A549 (cell line): ENCODE measurements at regions not wholly inside any gene's neighbourhood (a gene's known extent, or its start where the extent isn't known, plus 50 kb on each side); places are given as distances from the start of the nearest gene placed in this dataset.

ENCODE experiments used
- BHLHE40 ChIP-seq: IDR thresholded peaks from 2 replicates; pipeline ENCODE4 v1.6.1; 2012; ENCODE audit warnings: low read depth, low read length, inconsistent platforms
- CTCF ChIP-seq: fragments of >200 bp; sonication (Bioruptor Twin); formaldehyde crosslinking; IDR thresholded peaks from 3 replicates; pipeline ENCODE4 v1.5.1; 2016
- ELK1 ChIP-seq: fragments of 150-350 bp; IDR thresholded peaks from 2 replicates; pipeline ENCODE4 v1.6.1; 2014; ENCODE audit warnings: low read depth, mild to moderate bottlenecking, low read length
- EP300 ChIP-seq, 2 experiments: fragments of >200 bp; sonication (Bioruptor Twin); formaldehyde crosslinking; IDR thresholded peaks; 2 replicates in 1 of 2; 3 replicates in 1 of 2; pipeline ENCODE4 v1.6.1; 2016 to 2017
- HMGXB4 ChIP-seq: fragments of 250-450 bp; sonication (Bioruptor Pico); IDR thresholded peaks from 2 replicates; pipeline ENCODE4 v1.5.0; 2021; ENCODE audit warnings: mild to moderate bottlenecking, moderate library complexity, borderline replicate concordance
- MYC ChIP-seq: IDR thresholded peaks from 2 replicates; pipeline ENCODE4 v1.6.1; 2012; ENCODE audit warnings: mild to moderate bottlenecking, inconsistent platforms, low read length, improper control_type of control experiment, borderline replicate concordance
- POLR2A ChIP-seq: IDR thresholded peaks from 2 replicates; pipeline ENCODE4 v1.6.1; 2012; ENCODE audit warnings: mild to moderate bottlenecking, low read length
- REST ChIP-seq: fragments of 200-600 bp; sonication (generic); IDR thresholded peaks from 2 replicates; pipeline ENCODE4 v1.6.1; 2016; ENCODE audit warnings: antibody characterized with exemption, mild to moderate bottlenecking, moderate library complexity
- SMC3 ChIP-seq: fragments of >200 bp; sonication (Bioruptor Twin); formaldehyde crosslinking; IDR thresholded peaks from 3 replicates; pipeline ENCODE4 v1.6.1; 2018; ENCODE audit warnings: inconsistent platforms

GRCh38 chr20:1825507-1825906 lies 69.7 kb upstream of the SIRPA start:
- TF ChIP-seq EP300 (IDR thresholded peaks at IDR 0.05): no peak
- TF ChIP-seq HMGXB4 (CRISPR knock-in tag): no peak
- TF ChIP-seq CTCF: no peak
- no peak for TF ChIP-seq SMC3
- TF ChIP-seq MYC: no peak
- TF ChIP-seq REST: no peak
- no peak for TF ChIP-seq BHLHE40
- no peak for TF ChIP-seq POLR2A
- TF ChIP-seq ELK1: no peak
